ENCODE measurements at regions not wholly inside any gene's neighbourhood (a gene's known extent, or its start where the extent isn't known, plus 50 kb on each side); places are given as distances from the start of the nearest gene placed in this dataset.

GRCh38 chr4:38287101-38287851, 327.1 kb downstream of the PTTG2 start:
- POLR2A ChIA-PET: no interaction called here
- CTCF ChIA-PET: interaction anchor here (0.9 to 2.6 kb wide), 3 partner anchors 12 to 24 kb away, joined by 3 to 7 read pairs (median 3); no protein-coding TSS in a partner anchor
- no peak for TF ChIP-seq CTCF (IDR thresholded peaks at IDR 0.05; ENCODE audit: control extremely low read depth, extremely low read depth, low read depth, missing control alignments)

GRCh38 chr4:38289553-38289952, 329.4 kb downstream of the PTTG2 start:
- no peak for TF ChIP-seq CTCF (IDR thresholded peaks at IDR 0.05; ENCODE audit: control extremely low read depth, extremely low read depth, low read depth, missing control alignments)
- DNase-seq (ENCODE audit: extremely low spot score): no peak
- POLR2A ChIA-PET: no interaction called here
- CTCF ChIA-PET: interaction anchor here (1.2 to 1.4 kb wide), 2 partner anchors 9 to 29 kb away, joined by 3 read pairs; no protein-coding TSS in a partner anchor

More at GRCh38 chr4:38287101-38287851, 327.1 kb downstream of the PTTG2 start:
- no peak for DNase-seq (ENCODE audit: extremely low spot score)

- ChIA-PET POLR2A (no interaction called here), CTCF (interaction anchor here (1.2 to 1.4 kb wide), 3 partner anchors 9 to 111 kb away, joined by 3 to 4 read pairs (median 3); no protein-coding TSS in a partner anchor)
- no peak for DNase-seq (ENCODE audit: extremely low spot score)
- no peak for TF ChIP-seq CTCF (IDR thresholded peaks at IDR 0.05; ENCODE audit: control extremely low read depth, extremely low read depth, low read depth, missing control alignments)
Measured at GRCh38 chr4:38290366-38290765, 330.2 kb downstream of the PTTG2 start.

- ChIA-PET POLR2A (no interaction called here), CTCF (interaction anchor here (1.2 to 1.4 kb wide), 3 partner anchors 10 to 112 kb away, joined by 3 to 4 read pairs (median 3); no protein-coding TSS in a partner anchor)
- no peak for TF ChIP-seq CTCF (IDR thresholded peaks at IDR 0.05; ENCODE audit: control extremely low read depth, extremely low read depth, low read depth, missing control alignments)
- no peak for DNase-seq (ENCODE audit: extremely low spot score)
Measured at GRCh38 chr4:38290914-38291313, 330.7 kb downstream of the PTTG2 start.

GRCh38 chr4:38292529-38292928, 332.3 kb downstream of the PTTG2 start:
- ChIA-PET CTCF (interaction anchor here (1.0 to 1.1 kb wide), 2 partner anchors 14 to 113 kb away, joined by 3 to 5 read pairs; no protein-coding TSS in a partner anchor), POLR2A (no interaction called here)
- DNase-seq (ENCODE audit: extremely low spot score): no peak

GRCh38 chr4:38294238-38294637, 334.0 kb downstream of the PTTG2 start:
- no peak for TF ChIP-seq CTCF (IDR thresholded peaks at IDR 0.05; ENCODE audit: control extremely low read depth, extremely low read depth, low read depth, missing control alignments)
- POLR2A ChIA-PET: no interaction called here
- CTCF ChIA-PET: no interaction called here
- DNase-seq (ENCODE audit: extremely low spot score): no peak

More at GRCh38 chr4:38292529-38292928, 332.3 kb downstream of the PTTG2 start:
- no peak for TF ChIP-seq CTCF (IDR thresholded peaks at IDR 0.05; ENCODE audit: control extremely low read depth, extremely low read depth, low read depth, missing control alignments)

Measured in GM10248 (cell line).